ENCODE measurements at regions not wholly inside any gene's neighbourhood (a gene's known extent, or its start where the extent isn't known, plus 50 kb on each side); places are given as distances from the start of the nearest gene placed in this dataset.

- no peak overlapping the region for H2AFZ ChIP-seq (ENCODE audit: control insufficient read depth, low read depth, low read length)
- DNase-seq (ENCODE audit: low read depth, low spot score) = no peak
- no peak for ATAC-seq
- no peaks in the 10 kb centered on the region for H3K9me3 ChIP-seq (replicated peaks; ENCODE audit: control insufficient read depth, insufficient read depth, low read length)
- H3K36me3 ChIP-seq (ENCODE audit: control insufficient read depth in 2 of 2, insufficient read depth in 2 of 2, low read length in 1 of 2) = no peaks in the 10 kb centered on the region
- H3K79me2 ChIP-seq (ENCODE audit: control insufficient read depth, insufficient read depth, low read length) = no peaks in the 10 kb centered on the region
- CTCF ChIA-PET = no interaction called here
- no peak overlapping the region for H3K4me3 ChIP-seq
- RAD21 ChIA-PET (ENCODE audit: unreplicated experiment) = no interaction called here
- intact Hi-C loops (cut with micrococcal nuclease; ENCODE audit: unreplicated experiment) = no loop called here
- H3K4me1 ChIP-seq (ENCODE audit: control insufficient read depth, insufficient read depth, low read length) = no peaks in the 10 kb centered on the region
- no peaks in the 10 kb centered on the region for H4K20me1 ChIP-seq (ENCODE audit: control insufficient read depth, insufficient read depth)
- no peak for FAIRE-seq
- no peak for TF ChIP-seq SMC3 (IDR thresholded peaks at IDR 0.05; ENCODE audit: borderline replicate concordance, low read length)
- TF ChIP-seq TCF12 (IDR thresholded peaks at IDR 0.05; ENCODE audit: low read depth, low read length) = no peak
- no peak for TF ChIP-seq SP1 (IDR thresholded peaks at IDR 0.05; ENCODE audit: low read depth, low read length)
- no peak for TF ChIP-seq MYB (IDR thresholded peaks at IDR 0.05; ENCODE audit: borderline replicate concordance, low read depth, low read length)
- no peak for TF ChIP-seq EGR1 (IDR thresholded peaks at IDR 0.05; ENCODE audit: borderline replicate concordance in 1 of 2, low read depth in 2 of 2, low read length in 2 of 2)
- no peak for TF ChIP-seq CREM (IDR thresholded peaks at IDR 0.05; ENCODE audit: low read depth)
- no peak for TF ChIP-seq MAX (IDR thresholded peaks at IDR 0.05; ENCODE audit: low read depth, low read length)
- no peak for TF ChIP-seq TCF3 (IDR thresholded peaks at IDR 0.05; ENCODE audit: borderline replicate concordance, insufficient read depth, low read depth, low read length)
- no peak overlapping the region for H3K27ac ChIP-seq (ENCODE audit: control insufficient read depth, insufficient read depth)
- no TSS peak for BruUV-seq (replicated peaks)
- H3K4me2 ChIP-seq (ENCODE audit: control insufficient read depth, insufficient read depth) = no peak overlapping the region
- no peak overlapping the region for H3K9ac ChIP-seq (ENCODE audit: control insufficient read depth, insufficient read depth, low read length)
- SMC1A ChIA-PET (ENCODE audit: uncharacterized antibody, unreplicated experiment) = no interaction called here
- POLR2A ChIA-PET = no interaction called here
- H3K27me3 ChIP-seq (replicated peaks in 1 of 2; ENCODE audit: control insufficient read depth in 2 of 2, insufficient read depth in 2 of 2, low read length in 1 of 2) = no peaks in the 10 kb centered on the region
- in situ Hi-C loops (cut with MboI) = no loop called here
Observed at GRCh38 chr3:104935613-104936012, 431.1 kb upstream of the ALCAM start.

GRCh38 chr3:104939196-104939595 is 427.5 kb upstream of the ALCAM start:
- Histone ChIP-seq H4K20me1 (ENCODE audit: control insufficient read depth, insufficient read depth) (no peaks in the 10 kb centered on the region), H3K4me2 (ENCODE audit: control insufficient read depth, insufficient read depth) (no peak overlapping the region), H3K9me3 (replicated peaks; ENCODE audit: control insufficient read depth, insufficient read depth, low read length) (no peaks in the 10 kb centered on the region), H3K36me3 (ENCODE audit: control insufficient read depth in 2 of 2, insufficient read depth in 2 of 2, low read length in 1 of 2) (no peaks in the 10 kb centered on the region), H3K27ac (ENCODE audit: control insufficient read depth, insufficient read depth) (no peak overlapping the region), H2AFZ (ENCODE audit: control insufficient read depth, low read depth, low read length) (no peak overlapping the region), H3K27me3 (replicated peaks in 1 of 2; ENCODE audit: control insufficient read depth in 2 of 2, insufficient read depth in 2 of 2, low read length in 1 of 2) (no peaks in the 10 kb centered on the region), H3K79me2 (ENCODE audit: control insufficient read depth, insufficient read depth, low read length) (no peaks in the 10 kb centered on the region), H3K4me1 (ENCODE audit: control insufficient read depth, insufficient read depth, low read length) (no peaks in the 10 kb centered on the region), H3K9ac (ENCODE audit: control insufficient read depth, insufficient read depth, low read length) (no peak overlapping the region), H3K4me3 (no peak overlapping the region)
- POLR2A ChIA-PET = no interaction called here
- no peak for ATAC-seq
- SMC1A ChIA-PET (ENCODE audit: uncharacterized antibody, unreplicated experiment) = interaction anchor here (1.3 kb wide), 1 partner anchor 15 kb away, joined by 4 read pairs; no protein-coding TSS in a partner anchor
- RAD21 ChIA-PET (ENCODE audit: unreplicated experiment) = no interaction called here
- no peak for FAIRE-seq
- in situ Hi-C loops (cut with MboI) = no loop called here
- intact Hi-C loops (cut with micrococcal nuclease; ENCODE audit: unreplicated experiment) = no loop called here
- BruUV-seq (replicated peaks) = no TSS peak
- no peak for DNase-seq (ENCODE audit: low read depth, low spot score)
- CTCF ChIA-PET = no interaction called here
- TF ChIP-seq PAX5 (IDR thresholded peaks at IDR 0.05; ENCODE audit: borderline replicate concordance, low read depth, low read length) = no peak
- WGBS (ENCODE audit: insufficient coverage, insufficient replicate concordance, low lambda C conversion rate, missing lambda C conversion rate) = 36% methylated on average over 1 of the region's 1 CpG
